Suprapubic skin (tissue), 4 donors: ENCODE measurements at regions not wholly inside any gene's neighbourhood (a gene's known extent, or its start where the extent isn't known, plus 50 kb on each side); places are given as distances from the start of the nearest gene placed in this dataset.
A peak's percentile ranks its signal among the peaks of the same experiment; 100 is the strongest.

Experiments
- DNase-seq, 2 donors: peaks; one replicate each; pipeline ENCODE4 v3.0.0-alpha.2; 2019; ENCODE audit warnings: low spot score in 2 of 2
- H3K27ac ChIP-seq: fragments of 200-600 bp; sonication (generic); one replicate; pipeline ENCODE4 v1.5.1; 2019
- H3K27me3 ChIP-seq: fragments of 200-600 bp; sonication (generic); one replicate; pipeline ENCODE4 v1.5.1; 2019
- H3K36me3 ChIP-seq: fragments of 200-600 bp; sonication (generic); one replicate; pipeline ENCODE4 v1.5.1; 2019
- H3K4me1 ChIP-seq: fragments of 200-600 bp; sonication (generic); one replicate; pipeline ENCODE4 v1.5.1; 2019
- H3K4me3 ChIP-seq: fragments of 200-600 bp; sonication (generic); one replicate; pipeline ENCODE4 v1.5.1; 2019; ENCODE audit warnings: mild to moderate bottlenecking
- H3K9me3 ChIP-seq: fragments of 200-600 bp; sonication (generic); one replicate; pipeline ENCODE4 v1.5.1; 2019
- CTCF ChIP-seq, 2 donors: fragments of 200-600 bp in 1 of 2; fragments of 450-650 bp in 1 of 2; sonication (generic) in 1 of 2; IDR thresholded peaks; one replicate each; pipeline ENCODE4 v1.5.1; 2016 to 2019; ENCODE audit warnings: antibody characterized with exemption in 2 of 2, mild to moderate bottlenecking in 1 of 2, moderate library complexity in 1 of 2
- EP300 ChIP-seq: sonication (generic); formaldehyde crosslinking; IDR thresholded peaks from one replicate; pipeline ENCODE4 v1.6.1; 2017; ENCODE audit warnings: antibody characterized with exemption
- POLR2A ChIP-seq, 2 donors: fragments of 450-650 bp; IDR thresholded peaks; one replicate each; pipeline ENCODE4 v1.6.1; 2017; ENCODE audit warnings: antibody characterized with exemption in 2 of 2, mild to moderate bottlenecking in 2 of 2, moderate library complexity in 2 of 2
- POLR2AphosphoS5 ChIP-seq, 3 donors: sonication (generic); formaldehyde crosslinking; IDR thresholded peaks; one replicate each; pipeline ENCODE4 v1.6.1; 2017; ENCODE audit warnings: antibody characterized with exemption in 3 of 3
- WGBS: methylation state at CpG from one replicate; pipeline ENCODE4 v1.1.5; 2018; 5-methylcytosine and 5-hydroxymethylcytosine counted together

DNA sequence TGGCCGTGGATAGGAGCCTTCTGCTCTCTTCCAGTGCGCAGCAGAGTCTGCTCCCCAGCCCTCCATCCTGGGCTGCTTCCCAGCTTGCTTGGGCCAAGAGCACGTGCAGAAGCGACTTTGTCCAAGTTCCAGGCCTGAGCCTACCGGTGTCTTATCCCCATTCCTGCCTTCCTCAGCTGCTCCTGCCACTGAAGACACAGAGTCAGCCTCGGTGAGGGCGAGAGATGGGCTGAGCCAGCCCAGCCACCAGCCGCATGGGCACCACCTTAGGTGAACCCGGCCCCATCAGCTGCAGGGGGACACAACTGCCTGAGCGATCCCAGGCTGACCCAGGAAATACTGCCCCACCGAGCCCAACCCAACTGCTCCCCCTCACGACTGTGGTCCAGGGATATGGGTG lies 847.8 kb downstream of the TBC1D22A start:
- DNase-seq, result no peak
- Histone ChIP-seq H3K4me3 (no peak overlapping the region), H3K9me3 (no peaks in the 10 kb centered on the region), H3K4me1 (no peaks in the 10 kb centered on the region), H3K27me3 (peaks cover 23% of the 10 kb centered on the region), H3K27ac (no peak overlapping the region), H3K36me3 (no peaks in the 10 kb centered on the region)
- 96% methylated on average over 11 of the region's 12 CpGs for WGBS
- TF ChIP-seq EP300 (no peak), POLR2A (IDR thresholded peaks at IDR 0.05) (no peak), POLR2AphosphoS5 (IDR thresholded peaks at IDR 0.05) (no peak), CTCF (IDR thresholded peaks at IDR 0.05) (no peak)

- H3K4me3 ChIP-seq, result no peak overlapping the region
Observed at GRCh38 chr22:47609653-47610052, 847.2 kb downstream of the TBC1D22A start.

GRCh38 chr22:47608421-47608820 lies 846.0 kb downstream of the TBC1D22A start:
- no peak for TF ChIP-seq CTCF (IDR thresholded peaks at IDR 0.05)
- no peak for TF ChIP-seq EP300
- no peak for TF ChIP-seq POLR2AphosphoS5 (IDR thresholded peaks at IDR 0.05)
- no peak for TF ChIP-seq POLR2A (IDR thresholded peaks at IDR 0.05)
- Histone ChIP-seq H3K9me3 (no peaks in the 10 kb centered on the region), H3K4me3 (no peak overlapping the region), H3K36me3 (no peaks in the 10 kb centered on the region), H3K27ac (no peak overlapping the region), H3K27me3 (peaks cover 24% of the 10 kb centered on the region), H3K4me1 (no peaks in the 10 kb centered on the region)
- WGBS, result no CpG with 5 or more reads among the region's 3 CpGs
- peak in 1 of 2 donors; percentile 8 for DNase-seq

More at GRCh38 chr22:47609653-47610052, 847.2 kb downstream of the TBC1D22A start:
- Histone ChIP-seq H3K9me3 (no peaks in the 10 kb centered on the region), H3K27ac (no peak overlapping the region), H3K27me3 (peaks cover 24% of the 10 kb centered on the region), H3K36me3 (no peaks in the 10 kb centered on the region), H3K4me1 (no peaks in the 10 kb centered on the region)
- DNase-seq, result peak in 1 of 2 donors; percentile 20
- 77% methylated on average over 13 of the region's 13 CpGs for WGBS
- TF ChIP-seq POLR2AphosphoS5 (IDR thresholded peaks at IDR 0.05) (no peak), CTCF (IDR thresholded peaks at IDR 0.05) (no peak), EP300 (no peak), POLR2A (IDR thresholded peaks at IDR 0.05) (no peak)

GRCh38 chr22:47607486-47607885 lies 845.0 kb downstream of the TBC1D22A start:
- 94% methylated on average over 6 of the region's 7 CpGs for WGBS

DNA sequence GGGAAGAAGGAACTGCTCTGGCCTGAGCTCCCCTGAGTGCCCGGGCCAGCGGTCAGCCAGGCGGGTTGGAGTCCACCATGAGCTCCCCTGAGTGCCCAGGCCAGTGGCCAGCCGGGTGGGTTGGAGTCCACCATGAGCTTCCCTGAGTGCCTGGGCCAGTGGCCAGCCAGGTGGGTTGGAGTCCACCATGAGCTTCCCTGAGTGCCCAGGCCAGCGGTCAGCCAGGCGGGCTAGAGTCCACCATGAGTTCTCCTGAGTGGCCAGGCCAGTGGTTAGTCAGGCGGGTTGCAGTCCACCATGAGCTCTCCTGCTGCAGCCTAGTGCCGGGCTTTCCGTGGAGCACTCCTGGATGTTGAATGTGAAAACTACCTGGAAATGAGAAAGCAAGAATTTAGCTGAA lies 844.0 kb downstream of the TBC1D22A start:
- 87% methylated on average over 9 of the region's 9 CpGs for WGBS
- TF ChIP-seq EP300, result no peak
- no peak for TF ChIP-seq CTCF (IDR thresholded peaks at IDR 0.05)
- no peak for TF ChIP-seq POLR2A (IDR thresholded peaks at IDR 0.05)
- no peak for TF ChIP-seq POLR2AphosphoS5 (IDR thresholded peaks at IDR 0.05)
- Histone ChIP-seq H3K9me3 (no peaks in the 10 kb centered on the region), H3K27ac (no peak overlapping the region), H3K36me3 (no peaks in the 10 kb centered on the region), H3K4me1 (no peaks in the 10 kb centered on the region), H3K27me3 (peaks cover 26% of the 10 kb centered on the region), H3K4me3 (no peak overlapping the region)
- DNase-seq, result peak; percentile 16 to 70

More at GRCh38 chr22:47607486-47607885, 845.0 kb downstream of the TBC1D22A start:
- Histone ChIP-seq H3K27me3 (peaks cover 24% of the 10 kb centered on the region), H3K27ac (no peak overlapping the region), H3K36me3 (no peaks in the 10 kb centered on the region), H3K4me3 (no peak overlapping the region), H3K4me1 (no peaks in the 10 kb centered on the region), H3K9me3 (no peaks in the 10 kb centered on the region)
- DNase-seq, result peak; percentile 43 to 55
- TF ChIP-seq CTCF (IDR thresholded peaks at IDR 0.05), result no peak
- TF ChIP-seq EP300, result no peak
- no peak for TF ChIP-seq POLR2A (IDR thresholded peaks at IDR 0.05)
- no peak for TF ChIP-seq POLR2AphosphoS5 (IDR thresholded peaks at IDR 0.05)
